ENCODE measurements at regions not wholly inside any gene's neighbourhood (a gene's known extent, or its start where the extent isn't known, plus 50 kb on each side); places are given as distances from the start of the nearest gene placed in this dataset.
"Not testable (repeated sequence)": the region's sequence is repeated elsewhere in the genome, so short reads cannot be mapped to it uniquely, and the experiment has no call there.

DNA sequence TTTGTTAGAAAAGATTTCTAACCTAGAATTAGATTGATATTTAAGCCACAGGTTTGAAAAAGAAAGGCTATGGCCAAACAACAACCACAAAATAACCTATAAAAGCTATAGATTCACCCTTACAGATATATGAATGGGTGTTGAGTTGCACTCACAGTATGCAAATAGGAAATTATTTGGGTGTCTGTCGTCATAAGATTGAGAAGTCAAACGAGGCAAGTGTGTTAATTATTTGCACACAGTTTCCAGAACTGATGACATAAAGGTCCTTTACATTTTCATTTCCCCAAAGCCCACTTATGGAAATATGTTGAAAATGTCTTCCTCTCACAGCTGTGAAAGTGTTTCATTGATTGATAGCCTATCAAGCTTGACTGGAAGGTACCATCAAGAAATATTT lies 101.2 kb upstream of the CXCL13 start:
- 60 to 69% methylated on average over 2 of the region's 2 CpGs for WGBS, 2 donors

DNA sequence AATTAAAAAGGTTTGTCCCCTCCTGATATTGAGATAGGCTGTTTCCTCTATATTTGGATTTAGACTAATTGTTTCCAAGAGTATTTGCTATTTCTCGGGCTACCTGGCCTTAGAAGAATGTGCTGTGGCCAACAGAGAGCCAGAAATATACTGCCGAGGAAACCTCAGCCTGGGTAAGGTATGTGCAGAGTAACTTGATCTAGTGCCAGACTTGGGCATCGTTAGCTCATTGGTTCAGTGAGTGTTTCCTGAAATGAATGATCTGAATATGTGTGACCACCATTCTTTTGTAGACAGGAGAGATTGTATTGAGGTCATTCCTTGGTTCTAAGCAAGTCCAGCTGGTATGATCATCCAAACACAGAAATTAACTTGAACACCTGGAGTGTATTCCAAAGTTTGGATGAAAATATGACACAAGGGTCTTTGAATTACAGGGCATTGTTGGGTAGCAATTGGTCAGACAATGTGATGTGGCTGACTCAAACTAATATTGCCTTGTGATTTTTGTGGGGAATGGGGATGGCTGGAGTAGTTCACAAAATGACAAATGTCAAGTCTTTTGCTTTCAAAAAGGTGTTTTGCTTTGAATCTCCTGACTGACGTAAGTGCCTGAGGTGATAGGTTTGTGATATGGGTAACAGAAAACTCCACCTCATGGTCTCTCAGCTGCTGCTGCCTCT lies 100.2 kb upstream of the CXCL13 start:
- no peaks in the 10 kb centered on the region for H3K4me1 ChIP-seq
- no peaks in the 10 kb centered on the region for H3K27me3 ChIP-seq
- no peaks in the 10 kb centered on the region for H3K36me3 ChIP-seq
- H3K4me3 ChIP-seq, result no peak overlapping the region
- H3K9me3 ChIP-seq, result no peaks in the 10 kb centered on the region
- TF ChIP-seq, protein P1, sequence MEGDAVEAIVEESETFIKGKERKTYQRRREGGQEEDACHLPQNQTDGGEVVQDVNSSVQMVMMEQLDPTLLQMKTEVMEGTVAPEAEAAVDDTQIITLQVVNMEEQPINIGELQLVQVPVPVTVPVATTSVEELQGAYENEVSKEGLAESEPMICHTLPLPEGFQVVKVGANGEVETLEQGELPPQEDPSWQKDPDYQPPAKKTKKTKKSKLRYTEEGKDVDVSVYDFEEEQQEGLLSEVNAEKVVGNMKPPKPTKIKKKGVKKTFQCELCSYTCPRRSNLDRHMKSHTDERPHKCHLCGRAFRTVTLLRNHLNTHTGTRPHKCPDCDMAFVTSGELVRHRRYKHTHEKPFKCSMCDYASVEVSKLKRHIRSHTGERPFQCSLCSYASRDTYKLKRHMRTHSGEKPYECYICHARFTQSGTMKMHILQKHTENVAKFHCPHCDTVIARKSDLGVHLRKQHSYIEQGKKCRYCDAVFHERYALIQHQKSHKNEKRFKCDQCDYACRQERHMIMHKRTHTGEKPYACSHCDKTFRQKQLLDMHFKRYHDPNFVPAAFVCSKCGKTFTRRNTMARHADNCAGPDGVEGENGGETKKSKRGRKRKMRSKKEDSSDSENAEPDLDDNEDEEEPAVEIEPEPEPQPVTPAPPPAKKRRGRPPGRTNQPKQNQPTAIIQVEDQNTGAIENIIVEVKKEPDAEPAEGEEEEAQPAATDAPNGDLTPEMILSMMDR (IDR thresholded peaks at IDR 0.05), result no peak
- TF ChIP-seq POLR2A (IDR thresholded peaks at IDR 0.05), result no peak
- TF ChIP-seq EP300 (IDR thresholded peaks at IDR 0.05), result no peak
- H3K27ac ChIP-seq, result no peak overlapping the region
- no peak for DNase-seq (ENCODE audit: low spot score in 2 of 2)
- 73 to 78% methylated on average over 4 of the region's 4 CpGs for WGBS, 2 donors

More for the DNA sequence above, 101.2 kb upstream of the CXCL13 start:
- Histone ChIP-seq H3K9me3 (no peaks in the 10 kb centered on the region), H3K27ac (no peak overlapping the region), H3K36me3 (no peaks in the 10 kb centered on the region), H3K4me1 (no peaks in the 10 kb centered on the region), H3K4me3 (no peak overlapping the region), H3K27me3 (no peaks in the 10 kb centered on the region)
- DNase-seq (ENCODE audit: low spot score in 2 of 2), result no peak
- no peak for TF ChIP-seq POLR2A (IDR thresholded peaks at IDR 0.05)
- no peak for TF ChIP-seq EP300 (IDR thresholded peaks at IDR 0.05)
- TF ChIP-seq, protein P1 (IDR thresholded peaks at IDR 0.05), result no peak

DNA sequence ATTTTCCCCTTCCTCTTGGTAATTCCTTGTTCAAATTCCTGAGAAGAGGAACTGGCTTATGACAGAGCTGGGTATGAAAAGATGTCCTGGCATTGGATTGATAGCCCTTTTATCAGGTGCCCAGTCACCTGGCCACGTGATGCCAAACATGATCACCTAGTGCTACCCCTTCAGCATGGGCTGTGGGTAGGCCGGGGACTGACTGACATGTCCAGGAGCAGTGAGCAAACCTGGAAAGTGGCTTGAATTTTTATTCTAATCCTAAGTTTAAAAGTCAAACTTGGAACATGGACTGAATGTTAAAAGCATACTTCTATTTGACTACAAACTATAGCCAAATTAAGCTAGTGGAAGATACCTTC lies 99.7 kb upstream of the CXCL13 start:
- no peak for DNase-seq (ENCODE audit: low spot score in 2 of 2)
- WGBS, 2 donors, result 80 to 92% methylated on average over 2 of the region's 2 CpGs

DNA sequence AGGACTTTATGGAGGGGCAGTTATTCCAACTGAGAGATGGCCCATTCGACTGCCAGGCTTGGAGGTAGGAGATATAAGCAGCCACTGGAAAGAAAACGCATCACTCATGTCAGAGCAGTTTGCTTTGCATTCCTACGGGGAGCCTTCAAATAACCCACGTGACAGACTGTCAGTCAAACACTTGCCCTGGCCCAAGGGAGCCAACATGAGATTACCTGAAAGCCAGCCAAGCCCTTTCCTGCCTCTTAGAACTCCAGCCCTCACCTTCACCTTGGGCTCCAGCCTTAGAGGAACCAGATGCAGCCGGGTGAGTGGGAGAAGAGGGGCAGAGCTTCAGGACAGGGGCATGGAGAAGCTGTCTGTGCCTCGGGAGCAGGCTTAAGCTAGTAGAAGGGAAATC lies 95.3 kb upstream of the CXCL13 start:
- no peak for DNase-seq (ENCODE audit: low spot score in 2 of 2)
- TF ChIP-seq, protein P1 (IDR thresholded peaks at IDR 0.05), result no peak
- no peak for TF ChIP-seq POLR2A (IDR thresholded peaks at IDR 0.05)
- no peak for TF ChIP-seq EP300 (IDR thresholded peaks at IDR 0.05)
- Histone ChIP-seq H3K36me3 (no peaks in the 10 kb centered on the region), H3K9me3 (no peaks in the 10 kb centered on the region), H3K4me1 (no peaks in the 10 kb centered on the region), H3K4me3 (no peak overlapping the region), H3K27me3 (no peaks in the 10 kb centered on the region), H3K27ac (no peak overlapping the region)
- WGBS, 2 donors, result 66% methylated on average over 6 of the region's 6 CpGs

More for the DNA sequence above, 99.7 kb upstream of the CXCL13 start:
- no peaks in the 10 kb centered on the region for H3K9me3 ChIP-seq
- H3K27me3 ChIP-seq, result no peaks in the 10 kb centered on the region
- no peaks in the 10 kb centered on the region for H3K36me3 ChIP-seq
- TF ChIP-seq, protein P1 (IDR thresholded peaks at IDR 0.05), result no peak
- TF ChIP-seq EP300 (IDR thresholded peaks at IDR 0.05), result no peak
- no peak for TF ChIP-seq POLR2A (IDR thresholded peaks at IDR 0.05)
- H3K4me3 ChIP-seq, result no peak overlapping the region
- no peak overlapping the region for H3K27ac ChIP-seq
- H3K4me1 ChIP-seq, result no peaks in the 10 kb centered on the region

DNA sequence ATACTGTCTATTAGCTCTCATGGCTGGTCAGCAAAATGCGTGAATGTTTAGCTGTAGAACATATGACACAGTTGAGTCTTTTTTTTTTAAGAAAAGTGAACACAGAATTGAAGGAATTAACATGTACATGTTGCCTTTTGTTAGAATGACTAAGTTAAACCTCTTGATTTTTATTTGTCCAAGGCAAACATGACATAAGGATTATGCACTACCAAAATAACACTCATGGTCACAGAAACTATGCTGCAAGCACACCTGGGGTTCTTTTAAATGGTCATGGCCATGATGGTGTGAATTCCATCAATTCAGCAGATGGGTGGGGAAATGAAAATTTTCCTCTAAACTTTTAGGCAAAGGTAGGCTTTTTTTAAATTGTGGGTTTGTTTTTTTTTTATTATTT lies 80.1 kb upstream of the CXCL13 start:
- H3K4me3 ChIP-seq, result no peak overlapping the region
- DNase-seq (ENCODE audit: low spot score in 2 of 2), result no peak
- no peak for TF ChIP-seq POLR2A (IDR thresholded peaks at IDR 0.05)
- TF ChIP-seq, protein P1 (IDR thresholded peaks at IDR 0.05), result no peak
- no peak for TF ChIP-seq EP300 (IDR thresholded peaks at IDR 0.05)
- H3K27me3 ChIP-seq, result no peaks in the 10 kb centered on the region
- H3K27ac ChIP-seq, result no peak overlapping the region
- peaks cover 0 to 14% (median 0%) of the 10 kb centered on the region in 4 donors for H3K9me3 ChIP-seq
- WGBS, 2 donors, result 82 to 93% methylated on average over 1 of the region's 1 CpG
- H3K36me3 ChIP-seq, result no peaks in the 10 kb centered on the region
- no peaks in the 10 kb centered on the region for H3K4me1 ChIP-seq

DNA sequence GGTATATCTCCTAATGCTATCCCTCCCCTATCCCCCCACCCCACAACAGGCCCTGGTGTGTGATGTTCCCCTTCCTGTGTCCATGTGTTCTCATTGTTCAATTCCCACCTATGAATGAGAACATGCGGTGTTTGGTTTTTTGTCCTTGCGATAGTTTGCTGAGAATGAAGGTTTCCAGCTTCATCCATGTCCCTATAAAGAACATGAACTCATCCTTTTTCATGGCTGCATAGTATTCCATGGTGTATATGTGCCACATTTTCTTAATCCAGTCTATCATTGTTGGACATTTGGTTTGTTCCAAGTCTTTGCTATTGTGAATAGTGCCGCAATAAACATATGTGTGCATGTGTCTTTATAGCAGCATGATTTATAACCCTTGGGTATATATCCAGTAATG lies 77.7 kb upstream of the CXCL13 start:
- not testable (repeated sequence) for H3K27me3 ChIP-seq; H3K36me3 ChIP-seq; DNase-seq (ENCODE audit: low spot score in 2 of 2); H3K27ac ChIP-seq; H3K4me1 ChIP-seq; H3K4me3 ChIP-seq
- WGBS, 2 donors, result 96 to 98% methylated on average over 3 of the region's 3 CpGs
- H3K9me3 ChIP-seq, result peaks cover 0 to 16% (median 0%) of the 10 kb centered on the region in 4 donors
